Esophagus squamous epithelium (tissue), 5 donors: ENCODE measurements at regions not wholly inside any gene's neighbourhood (a gene's known extent, or its start where the extent isn't known, plus 50 kb on each side); places are given as distances from the start of the nearest gene placed in this dataset.

Experiments
- DNase-seq: peaks from one replicate; lab custom pipeline; 2025; lab: John Stamatoyannopoulos, UW
- H3K27ac ChIP-seq, 4 donors: fragments of 200-600 bp; sonication (generic); one replicate each; pipeline ENCODE4 v1.5.1; 2016 to 2019; ENCODE audit warnings: mild to moderate bottlenecking in 1 of 4
- H3K27me3 ChIP-seq, 4 donors: fragments of 200-600 bp; sonication (generic); 1 replicate in 3 of 4; 2 replicates in 1 of 4; pipeline versions ENCODE4 v1.5.1 to v1.6.0; 2017 to 2021; ENCODE audit warnings: antibody characterized with exemption in 1 of 4
- H3K36me3 ChIP-seq, 3 donors: fragments of 200-600 bp; sonication (generic); one replicate each; pipeline ENCODE4 v1.5.1; 2016 to 2019
- H3K4me1 ChIP-seq, 3 donors: fragments of 200-600 bp; sonication (generic); one replicate each; pipeline ENCODE4 v1.5.1; 2017 to 2019
- H3K4me3 ChIP-seq, 4 donors: fragments of 200-600 bp; sonication (generic); 1 replicate in 3 of 4; 2 replicates in 1 of 4; pipeline ENCODE4 v1.5.1; 2016 to 2019; ENCODE audit warnings: mild to moderate bottlenecking in 2 of 4, moderate library complexity in 1 of 4
- H3K9me3 ChIP-seq, 3 donors: fragments of 200-600 bp; sonication (generic); one replicate each; pipeline ENCODE4 v1.5.1; 2016 to 2019
- CTCF ChIP-seq, 6 experiments: fragments of 450-650 bp in 4 of 6; fragments of 200-600 bp in 2 of 6; sonication (generic) in 2 of 6; IDR thresholded peaks; one replicate each; pipeline ENCODE4 v1.5.1; 2016 to 2019; ENCODE audit warnings: antibody characterized with exemption in 6 of 6, mild to moderate bottlenecking in 4 of 6, moderate library complexity in 4 of 6
- POLR2A ChIP-seq, 4 donors: fragments of 450-650 bp; IDR thresholded peaks; one replicate each; pipeline ENCODE4 v1.6.1; 2017; ENCODE audit warnings: antibody characterized with exemption in 4 of 4, mild to moderate bottlenecking in 4 of 4, moderate library complexity in 3 of 4
- WGBS, 2 donors: methylation state at CpG; one replicate each; pipeline ENCODE4 v1.1.5; 2018; 5-methylcytosine and 5-hydroxymethylcytosine counted together
- intact Hi-C: fragments of 100-400 bp; cut with DNase I; formaldehyde crosslinking; loops from one replicate; pipeline ENCODE4 v1.15.0; 2022
- donor health status: DM: yes; HTN: yes; CAD: no.

GRCh38 chr4:188841523-188841922 is 702.3 kb downstream of the TRIML1 start:
- Histone ChIP-seq H3K9me3 (no peaks in the 10 kb centered on the region), H3K4me1 (no peaks in the 10 kb centered on the region), H3K36me3 (no peaks in the 10 kb centered on the region), H3K4me3 (no peak overlapping the region), H3K27ac (no peak overlapping the region), H3K27me3 (no peaks in the 10 kb centered on the region)
- TF ChIP-seq POLR2A (IDR thresholded peaks at IDR 0.05), result no peak
- no peak for TF ChIP-seq CTCF (IDR thresholded peaks at IDR 0.05)
- intact Hi-C loops, result no loop called here
- DNase-seq, result no peak
- WGBS, 2 donors, result 64 to 77% methylated on average over 11 of the region's 11 CpGs

GRCh38 chr4:188854436-188854835 is 715.2 kb downstream of the TRIML1 start:
- intact Hi-C loops, result no loop called here
- no peak overlapping the region for H3K27ac ChIP-seq
- no peak for TF ChIP-seq POLR2A (IDR thresholded peaks at IDR 0.05)
- TF ChIP-seq CTCF (IDR thresholded peaks at IDR 0.05), result no peak
- H3K9me3 ChIP-seq, result peaks cover 0 to 13% (median 3%) of the 10 kb centered on the region in 3 donors
- H3K4me1 ChIP-seq, result no peaks in the 10 kb centered on the region
- DNase-seq, result no peak
- no peaks in the 10 kb centered on the region for H3K36me3 ChIP-seq
- 67 to 76% methylated on average over 1 of the region's 1 CpG for WGBS, 2 donors
- no peaks in the 10 kb centered on the region for H3K27me3 ChIP-seq
- H3K4me3 ChIP-seq, result no peak overlapping the region

GRCh38 chr4:188858696-188859095 is 719.5 kb downstream of the TRIML1 start:
- H3K27ac ChIP-seq, result no peak overlapping the region
- 0 to 61% methylated on average over 1 of the region's 1 CpG for WGBS, 2 donors
- intact Hi-C loops, result no loop called here

GRCh38 chr4:188864741-188865140 is 725.5 kb downstream of the TRIML1 start:
- TF ChIP-seq CTCF (IDR thresholded peaks at IDR 0.05) (no peak), POLR2A (IDR thresholded peaks at IDR 0.05) (no peak)
- intact Hi-C loops, result no loop called here
- no peaks in the 10 kb centered on the region for H3K9me3 ChIP-seq
- DNase-seq, result no peak
- H3K4me1 ChIP-seq, result no peaks in the 10 kb centered on the region
- H3K36me3 ChIP-seq, result no peaks in the 10 kb centered on the region
- H3K4me3 ChIP-seq, result no peak overlapping the region
- WGBS, 2 donors, result 58 to 61% methylated on average over 10 of the region's 10 CpGs
- H3K27me3 ChIP-seq, result no peaks in the 10 kb centered on the region
- H3K27ac ChIP-seq, result no peak overlapping the region

More at GRCh38 chr4:188858696-188859095, 719.5 kb downstream of the TRIML1 start:
- Histone ChIP-seq H3K27me3 (no peaks in the 10 kb centered on the region), H3K4me3 (no peak overlapping the region), H3K9me3 (no peaks in the 10 kb centered on the region), H3K4me1 (no peaks in the 10 kb centered on the region), H3K36me3 (no peaks in the 10 kb centered on the region)
- DNase-seq, result no peak
- TF ChIP-seq CTCF (IDR thresholded peaks at IDR 0.05) (no peak), POLR2A (IDR thresholded peaks at IDR 0.05) (no peak)

GRCh38 chr4:188867796-188868195 is 728.6 kb downstream of the TRIML1 start:
- Histone ChIP-seq H3K27ac (no peak overlapping the region), H3K4me3 (no peak overlapping the region), H3K9me3 (no peaks in the 10 kb centered on the region), H3K36me3 (no peaks in the 10 kb centered on the region), H3K4me1 (no peaks in the 10 kb centered on the region), H3K27me3 (no peaks in the 10 kb centered on the region)
- intact Hi-C loops, result no loop called here
- no CpG with 5 or more reads among the region's 1 CpG for WGBS, 2 donors
- no peak for DNase-seq
- TF ChIP-seq CTCF (IDR thresholded peaks at IDR 0.05) (no peak), POLR2A (IDR thresholded peaks at IDR 0.05) (no peak)
